Peyer's patch (tissue), 4 donors: ENCODE measurements at regions not wholly inside any gene's neighbourhood (a gene's known extent, or its start where the extent isn't known, plus 50 kb on each side); places are given as distances from the start of the nearest gene placed in this dataset.

Experiments
- CTCF ChIP-seq, 6 experiments: fragments of 450-650 bp in 4 of 6; fragments of 200-600 bp in 2 of 6; sonication (generic) in 1 of 6; IDR thresholded peaks; one replicate each; pipeline ENCODE4 v1.5.1; 2017 to 2019; ENCODE audit warnings: antibody characterized with exemption in 6 of 6, mild to moderate bottlenecking in 3 of 6, moderate library complexity in 1 of 6
- POLR2A ChIP-seq, 2 donors: fragments of 450-650 bp; IDR thresholded peaks; one replicate each; pipeline ENCODE4 v1.5.1; 2017; ENCODE audit warnings: antibody characterized with exemption in 2 of 2, mild to moderate bottlenecking in 2 of 2, moderate library complexity in 2 of 2

GRCh38 chr22:48717883-48718817 lies 1109.5 kb downstream of the BRD1 start:
- no peak for TF ChIP-seq CTCF (IDR thresholded peaks at IDR 0.05)
- TF ChIP-seq POLR2A (IDR thresholded peaks at IDR 0.05): no peak
